ENCODE measurements at regions not wholly inside any gene's neighbourhood (a gene's known extent, or its start where the extent isn't known, plus 50 kb on each side); places are given as distances from the start of the nearest gene placed in this dataset.

DNA sequence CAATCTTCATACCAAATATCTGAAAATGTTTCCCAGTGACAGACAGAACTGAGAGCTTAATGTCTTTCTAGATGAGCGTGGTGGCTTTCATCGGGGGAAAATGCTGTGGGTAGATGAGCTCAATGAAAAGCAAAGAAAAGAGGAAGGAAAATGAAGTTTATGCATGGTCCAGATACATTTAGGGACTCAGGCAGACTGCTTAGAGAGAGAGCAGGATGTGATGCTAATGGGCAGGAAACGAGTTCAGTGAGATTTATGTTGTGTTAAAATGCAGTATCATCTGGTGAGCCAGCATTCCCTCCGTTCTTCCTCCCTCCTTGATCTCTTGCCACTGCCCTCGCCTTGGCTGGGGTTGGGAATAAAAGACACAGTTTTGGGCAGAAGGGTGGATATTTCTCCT is 229.2 kb downstream of the GBA3 start (continued):
- TF ChIP-seq, protein P1, sequence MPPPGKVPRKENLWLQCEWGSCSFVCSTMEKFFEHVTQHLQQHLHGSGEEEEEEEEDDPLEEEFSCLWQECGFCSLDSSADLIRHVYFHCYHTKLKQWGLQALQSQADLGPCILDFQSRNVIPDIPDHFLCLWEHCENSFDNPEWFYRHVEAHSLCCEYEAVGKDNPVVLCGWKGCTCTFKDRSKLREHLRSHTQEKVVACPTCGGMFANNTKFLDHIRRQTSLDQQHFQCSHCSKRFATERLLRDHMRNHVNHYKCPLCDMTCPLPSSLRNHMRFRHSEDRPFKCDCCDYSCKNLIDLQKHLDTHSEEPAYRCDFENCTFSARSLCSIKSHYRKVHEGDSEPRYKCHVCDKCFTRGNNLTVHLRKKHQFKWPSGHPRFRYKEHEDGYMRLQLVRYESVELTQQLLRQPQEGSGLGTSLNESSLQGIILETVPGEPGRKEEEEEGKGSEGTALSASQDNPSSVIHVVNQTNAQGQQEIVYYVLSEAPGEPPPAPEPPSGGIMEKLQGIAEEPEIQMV (CRISPR knock-in tag; IDR thresholded peaks at IDR 0.05; ENCODE audit: low read depth): no peak
- no peak for TF ChIP-seq ZSCAN25 (CRISPR knock-in tag; IDR thresholded peaks at IDR 0.05)

DNA sequence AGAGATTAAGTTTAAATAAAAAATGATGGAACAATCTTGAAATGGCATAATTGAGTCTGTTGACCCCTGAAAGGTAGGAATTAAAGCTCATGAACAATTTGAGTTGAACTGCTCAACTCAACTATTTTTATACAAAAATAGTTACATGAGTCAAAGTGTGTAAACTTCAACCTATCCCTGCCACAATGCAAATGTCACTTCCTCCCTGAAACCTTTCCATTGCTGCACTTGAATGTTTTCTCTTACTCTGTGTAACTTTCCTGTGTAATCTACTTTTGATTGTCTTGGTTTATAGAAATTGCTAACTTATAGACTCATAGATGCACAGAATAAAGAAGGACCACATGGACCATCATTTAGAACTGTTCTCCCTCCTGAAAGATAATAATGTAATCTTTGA is 218.5 kb downstream of the GBA3 start:
- CTCF ChIA-PET (ENCODE audit: low intra/inter-chr PET ratio, low total read pairs): no interaction called here
- TF ChIP-seq RBM22 (optimal IDR thresholded peaks at IDR 0.05; ENCODE audit: low read length) (no peak), CEBPG (CRISPR knock-in tag; IDR thresholded peaks at IDR 0.05) (no peak), ZNF10 (CRISPR knock-in tag; IDR thresholded peaks at IDR 0.05; ENCODE audit: borderline replicate concordance, low read depth) (no peak), HMG20A (CRISPR knock-in tag; IDR thresholded peaks at IDR 0.05; ENCODE audit: borderline replicate concordance) (no peak), HNRNPLL (IDR thresholded peaks at IDR 0.05; ENCODE audit: low read depth, low read length, poor library complexity, severe bottlenecking) (no peak), ZNF776 (CRISPR knock-in tag; IDR thresholded peaks at IDR 0.05) (no peak), POLR2AphosphoS5 (IDR thresholded peaks at IDR 0.05; ENCODE audit: low read depth, low read length) (no peak), GATAD2A (CRISPR knock-in tag; IDR thresholded peaks at IDR 0.05) (no peak), NCOA5 (CRISPR knock-in tag; IDR thresholded peaks at IDR 0.05) (no peak), ZNF251 (CRISPR knock-in tag; IDR thresholded peaks at IDR 0.05) (no peak)
- TF ChIP-seq, protein P2, sequence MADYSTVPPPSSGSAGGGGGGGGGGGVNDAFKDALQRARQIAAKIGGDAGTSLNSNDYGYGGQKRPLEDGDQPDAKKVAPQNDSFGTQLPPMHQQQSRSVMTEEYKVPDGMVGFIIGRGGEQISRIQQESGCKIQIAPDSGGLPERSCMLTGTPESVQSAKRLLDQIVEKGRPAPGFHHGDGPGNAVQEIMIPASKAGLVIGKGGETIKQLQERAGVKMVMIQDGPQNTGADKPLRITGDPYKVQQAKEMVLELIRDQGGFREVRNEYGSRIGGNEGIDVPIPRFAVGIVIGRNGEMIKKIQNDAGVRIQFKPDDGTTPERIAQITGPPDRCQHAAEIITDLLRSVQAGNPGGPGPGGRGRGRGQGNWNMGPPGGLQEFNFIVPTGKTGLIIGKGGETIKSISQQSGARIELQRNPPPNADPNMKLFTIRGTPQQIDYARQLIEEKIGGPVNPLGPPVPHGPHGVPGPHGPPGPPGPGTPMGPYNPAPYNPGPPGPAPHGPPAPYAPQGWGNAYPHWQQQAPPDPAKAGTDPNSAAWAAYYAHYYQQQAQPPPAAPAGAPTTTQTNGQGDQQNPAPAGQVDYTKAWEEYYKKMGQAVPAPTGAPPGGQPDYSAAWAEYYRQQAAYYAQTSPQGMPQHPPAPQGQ (CRISPR knock-in tag; IDR thresholded peaks at IDR 0.05; ENCODE audit: borderline replicate concordance): no peak
- TF ChIP-seq, protein P3, sequence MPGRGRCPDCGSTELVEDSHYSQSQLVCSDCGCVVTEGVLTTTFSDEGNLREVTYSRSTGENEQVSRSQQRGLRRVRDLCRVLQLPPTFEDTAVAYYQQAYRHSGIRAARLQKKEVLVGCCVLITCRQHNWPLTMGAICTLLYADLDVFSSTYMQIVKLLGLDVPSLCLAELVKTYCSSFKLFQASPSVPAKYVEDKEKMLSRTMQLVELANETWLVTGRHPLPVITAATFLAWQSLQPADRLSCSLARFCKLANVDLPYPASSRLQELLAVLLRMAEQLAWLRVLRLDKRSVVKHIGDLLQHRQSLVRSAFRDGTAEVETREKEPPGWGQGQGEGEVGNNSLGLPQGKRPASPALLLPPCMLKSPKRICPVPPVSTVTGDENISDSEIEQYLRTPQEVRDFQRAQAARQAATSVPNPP (CRISPR knock-in tag; IDR thresholded peaks at IDR 0.05): no peak
- TF ChIP-seq, protein P4, sequence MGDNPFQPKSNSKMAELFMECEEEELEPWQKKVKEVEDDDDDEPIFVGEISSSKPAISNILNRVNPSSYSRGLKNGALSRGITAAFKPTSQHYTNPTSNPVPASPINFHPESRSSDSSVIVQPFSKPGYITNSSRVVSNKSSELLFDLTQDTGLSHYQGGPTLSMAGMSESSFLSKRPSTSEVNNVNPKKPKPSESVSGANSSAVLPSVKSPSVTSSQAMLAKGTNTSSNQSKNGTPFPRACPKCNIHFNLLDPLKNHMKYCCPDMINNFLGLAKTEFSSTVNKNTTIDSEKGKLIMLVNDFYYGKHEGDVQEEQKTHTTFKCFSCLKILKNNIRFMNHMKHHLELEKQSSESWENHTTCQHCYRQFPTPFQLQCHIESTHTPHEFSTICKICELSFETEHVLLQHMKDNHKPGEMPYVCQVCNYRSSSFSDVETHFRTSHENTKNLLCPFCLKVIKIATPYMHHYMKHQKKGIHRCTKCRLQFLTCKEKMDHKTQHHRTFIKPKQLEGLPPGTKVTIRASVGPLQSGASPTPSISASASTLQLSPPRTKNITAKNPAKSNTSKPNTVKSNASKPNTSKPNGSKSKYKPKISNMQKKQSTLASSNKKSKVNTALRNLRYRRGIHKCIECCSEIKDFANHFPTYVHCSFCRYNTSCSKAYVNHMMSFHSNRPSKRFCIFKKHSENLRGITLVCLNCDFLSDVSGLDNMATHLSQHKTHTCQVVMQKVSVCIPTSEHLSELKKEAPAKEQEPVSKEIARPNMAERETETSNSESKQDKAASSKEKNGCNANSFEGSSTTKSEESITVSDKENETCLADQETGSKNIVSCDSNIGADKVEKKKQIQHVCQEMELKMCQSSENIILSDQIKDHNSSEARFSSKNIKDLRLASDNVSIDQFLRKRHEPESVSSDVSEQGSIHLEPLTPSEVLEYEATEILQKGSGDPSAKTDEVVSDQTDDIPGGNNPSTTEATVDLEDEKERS (CRISPR knock-in tag; IDR thresholded peaks at IDR 0.05): no peak
- no peaks in the 10 kb centered on the region for H3K4me1 ChIP-seq (ENCODE audit: insufficient read depth, low read length)
- POLR2A ChIA-PET: no interaction called here
- no peaks in the 10 kb centered on the region for H4K20me1 ChIP-seq (ENCODE audit: insufficient read depth, low read length)
- FAIRE-seq: no peak
- no peak overlapping the region for H3K9ac ChIP-seq (ENCODE audit: insufficient read depth, low read depth, low read length)
- ATAC-seq: no peak
- no peaks in the 10 kb centered on the region for H3K9me3 ChIP-seq (ENCODE audit: low read length)
- H3K36me3 ChIP-seq (replicated peaks in 1 of 2; ENCODE audit: control insufficient read depth in 1 of 2, insufficient read depth in 2 of 2, low read length in 2 of 2): no peaks in the 10 kb centered on the region
- no peak overlapping the region for H2AFZ ChIP-seq (ENCODE audit: low read length)
- no peaks in the 10 kb centered on the region for H3K79me2 ChIP-seq (ENCODE audit: insufficient read depth, low read length)
- in situ Hi-C loops (cut with HindIII; ENCODE audit: extremely low pct_ligation_motif_present, low pct_unique_long_range_greater_than_20kb): no loop called here
- intact Hi-C loops (cut with micrococcal nuclease; ENCODE audit: unreplicated experiment): no loop called here
- H3K27ac ChIP-seq (ENCODE audit: extremely low read length, insufficient read depth, low read length): no peak overlapping the region
- H3K4me3 ChIP-seq (replicated peaks in 1 of 3; ENCODE audit: insufficient read depth in 1 of 3, low read depth in 2 of 3, low read length in 3 of 3): no peak overlapping the region
- no TSS peak for BruUV-seq (replicated peaks)
- no peak for DNase-seq (ENCODE audit: low spot score)
- no peaks in the 10 kb centered on the region for H3K27me3 ChIP-seq (ENCODE audit: control insufficient read depth in 1 of 2, insufficient read depth in 2 of 2, low read length in 2 of 2)
- H3K4me2 ChIP-seq (ENCODE audit: low read depth, low read length): no peak overlapping the region

Data from HepG2 (cell line).